GM21360 (cell line): ENCODE measurements at regions not wholly inside any gene's neighbourhood (a gene's known extent, or its start where the extent isn't known, plus 50 kb on each side); places are given as distances from the start of the nearest gene placed in this dataset.

Experiments
- ATAC-seq: cut with Tn5 transposase; IDR thresholded peaks from one replicate; pipeline ENCODE4 v1.9.1; 2021; ENCODE audit warnings: mild to moderate bottlenecking, moderate library complexity; ENCODE audit not compliant: unreplicated experiment

GRCh38 chr10:129350690-129351089, 116.4 kb upstream of the MGMT start:
- no peak for ATAC-seq

- ATAC-seq: no peak
Measured at GRCh38 chr10:129353101-129353500, 113.9 kb upstream of the MGMT start.

GRCh38 chr10:129360046-129360445, 107.0 kb upstream of the MGMT start:
- no peak for ATAC-seq

- ATAC-seq: no peak
Measured at GRCh38 chr10:129361676-129362376, 105.2 kb upstream of the MGMT start.

- ATAC-seq: no peak
Measured at GRCh38 chr10:129364949-129365348, 102.1 kb upstream of the MGMT start.

GRCh38 chr10:129365767-129366402, 101.2 kb upstream of the MGMT start:
- ATAC-seq: no peak

- ATAC-seq: no peak
Measured at GRCh38 chr10:129366450-129366849, 100.6 kb upstream of the MGMT start.

GRCh38 chr10:129369566-129369965, 97.5 kb upstream of the MGMT start:
- no peak for ATAC-seq

- ATAC-seq: no peak
Measured at GRCh38 chr10:129371541-129371940, 95.5 kb upstream of the MGMT start.

GRCh38 chr10:129372172-129372571, 94.9 kb upstream of the MGMT start:
- no peak for ATAC-seq

- no peak for ATAC-seq
Measured at GRCh38 chr10:129373231-129373630, 93.8 kb upstream of the MGMT start.

GRCh38 chr10:129373718-129374117, 93.3 kb upstream of the MGMT start:
- no peak for ATAC-seq

GRCh38 chr10:129375171-129375570, 91.9 kb upstream of the MGMT start:
- no peak for ATAC-seq

- ATAC-seq: no peak
Measured at GRCh38 chr10:129375912-129376311, 91.1 kb upstream of the MGMT start.

- no peak for ATAC-seq
Measured at GRCh38 chr10:129380279-129380678, 86.8 kb upstream of the MGMT start.

GRCh38 chr10:129381741-129382140, 85.3 kb upstream of the MGMT start:
- no peak for ATAC-seq

GRCh38 chr10:129382401-129382800, 84.6 kb upstream of the MGMT start:
- no peak for ATAC-seq

GRCh38 chr10:129383651-129384050, 83.4 kb upstream of the MGMT start:
- ATAC-seq: no peak

- no peak for ATAC-seq
Measured at GRCh38 chr10:129385600-129385999, 81.4 kb upstream of the MGMT start.

- ATAC-seq: no peak
Measured at GRCh38 chr10:129386415-129387257, 80.4 kb upstream of the MGMT start.

GRCh38 chr10:129387258-129387525, 79.8 kb upstream of the MGMT start:
- ATAC-seq: no peak

GRCh38 chr10:129388435-129388834, 78.6 kb upstream of the MGMT start:
- ATAC-seq: no peak
